H4 (cell line): ENCODE measurements at regions not wholly inside any gene's neighbourhood (a gene's known extent, or its start where the extent isn't known, plus 50 kb on each side); places are given as distances from the start of the nearest gene placed in this dataset.

Experiments
- DNase-seq: peaks from one replicate; pipeline ENCODE4 v3.0.0-alpha.2; 2015; ENCODE audit warnings: low spot score

DNA sequence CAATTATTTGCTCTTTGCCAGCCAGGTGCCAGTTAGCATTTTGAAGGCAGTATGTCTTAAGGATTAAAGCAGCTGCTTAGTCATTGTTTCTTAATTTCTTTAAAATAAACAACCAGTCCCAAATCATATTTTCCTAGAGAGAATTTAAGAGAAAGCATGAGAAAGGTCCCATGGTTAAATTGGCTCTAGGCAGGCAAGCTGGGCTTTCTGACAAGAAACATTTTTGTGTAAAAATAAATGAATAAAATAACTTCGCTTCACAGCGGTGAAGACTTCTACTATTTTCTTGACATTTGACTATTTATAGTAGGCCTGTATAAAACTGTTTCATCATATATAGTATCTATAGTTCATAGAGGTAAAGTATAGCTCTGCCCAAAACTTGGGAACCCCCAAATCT, 617.7 kb upstream of the C9orf72 start:
- peak; percentile 6 for DNase-seq

GRCh38 chr9:28197653-28198052, 624.4 kb upstream of the C9orf72 start:
- DNase-seq, result no peak

DNA sequence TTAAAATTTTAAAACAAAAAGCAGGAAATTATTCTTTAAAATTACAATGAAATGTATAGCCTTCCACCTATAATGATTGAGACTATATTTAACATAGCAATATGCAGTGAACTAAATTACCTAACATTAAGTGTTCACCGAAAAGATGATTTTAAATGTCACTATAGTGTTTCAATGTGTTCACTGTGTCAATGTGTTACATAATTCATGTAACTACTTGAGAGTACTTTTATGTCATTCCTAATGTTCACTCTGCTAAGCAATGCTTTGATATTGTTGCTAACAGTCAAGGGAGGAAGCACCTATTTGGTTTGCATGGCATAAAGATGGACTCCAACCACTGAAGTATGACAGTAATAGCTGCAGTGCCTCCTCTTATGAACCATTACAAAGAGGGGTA, 629.8 kb upstream of the C9orf72 start:
- no peak for DNase-seq

DNA sequence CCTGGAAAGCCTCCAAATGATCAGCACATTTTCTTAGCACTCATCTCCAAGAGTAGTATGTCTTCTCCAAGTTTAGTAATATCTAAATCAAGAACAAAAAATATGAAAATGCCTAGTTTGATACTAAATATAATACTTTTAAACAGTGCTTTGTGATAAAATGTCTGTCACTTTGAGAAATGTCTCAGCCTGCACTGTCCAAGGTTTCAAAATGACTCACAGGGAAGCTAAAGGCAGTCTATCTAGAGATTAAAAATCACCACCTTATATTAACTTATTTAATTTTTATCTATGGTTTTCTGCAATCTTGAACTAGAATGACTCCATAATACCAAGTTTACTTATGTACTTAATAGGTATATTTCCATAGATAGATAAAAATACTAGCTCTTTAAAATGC, 633.0 kb upstream of the C9orf72 start:
- DNase-seq, result no peak

GRCh38 chr9:28207657-28208056, 634.4 kb upstream of the C9orf72 start:
- no peak for DNase-seq

- no peak for DNase-seq
These were observed 635.8 kb upstream of the C9orf72 start for GRCh38 chr9:28209130-28209529.

- peak; percentile 85 for DNase-seq
These were observed 639.7 kb upstream of the C9orf72 start for GRCh38 chr9:28212979-28213378.

DNA sequence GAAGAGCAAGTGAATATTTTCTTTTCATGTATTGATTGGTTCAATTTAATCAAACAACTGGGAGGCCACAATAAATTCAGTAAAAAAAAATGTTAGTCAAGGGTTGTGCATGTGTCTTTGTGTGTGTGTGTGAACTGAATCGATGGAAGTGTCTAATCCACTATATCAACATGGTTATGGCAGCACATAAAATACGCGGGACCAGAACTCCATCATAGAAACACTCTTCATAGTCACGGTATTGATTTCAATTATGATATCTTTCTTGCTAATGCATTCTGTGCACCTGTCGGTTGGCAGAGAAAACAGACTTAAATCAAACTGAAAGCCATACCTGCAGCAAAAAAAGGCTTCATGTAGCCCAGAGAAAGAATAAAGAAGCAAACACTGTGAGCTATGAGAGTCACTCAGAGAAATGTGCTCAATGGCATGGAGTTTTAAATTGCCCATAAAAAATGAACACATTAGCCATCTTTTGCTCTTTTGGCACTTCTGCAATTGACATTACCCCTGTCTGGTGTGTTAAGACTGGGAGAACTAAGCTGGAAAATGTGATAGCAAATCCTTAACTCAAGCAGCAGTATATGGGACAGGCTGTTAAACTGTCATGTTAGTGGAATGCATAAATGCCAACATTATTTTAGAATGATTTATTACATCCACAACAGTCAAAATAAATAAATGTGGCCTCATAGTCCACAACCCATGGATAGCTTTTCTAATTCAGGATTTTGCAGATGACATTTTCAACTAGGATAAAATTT, 642.4 kb upstream of the C9orf72 start:
- DNase-seq, result no peak

DNA sequence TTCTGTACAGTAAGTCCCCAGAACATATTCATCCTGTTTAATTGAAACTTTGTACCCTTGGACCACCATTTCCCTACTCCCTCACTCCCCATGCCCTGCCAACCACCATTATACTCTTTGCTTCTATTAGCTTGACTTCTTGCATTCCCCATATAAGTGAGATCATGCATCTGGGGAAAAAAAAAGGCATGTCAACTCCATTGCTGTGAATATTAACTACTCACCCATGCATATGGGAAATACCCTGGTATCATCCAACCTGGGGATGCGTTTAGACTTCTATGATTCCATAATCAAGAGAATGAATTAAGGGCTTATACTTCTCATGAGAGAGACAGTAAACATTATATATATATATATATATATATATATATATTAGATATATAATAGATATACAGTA, 659.4 kb upstream of the C9orf72 start:
- DNase-seq, result no peak

DNA sequence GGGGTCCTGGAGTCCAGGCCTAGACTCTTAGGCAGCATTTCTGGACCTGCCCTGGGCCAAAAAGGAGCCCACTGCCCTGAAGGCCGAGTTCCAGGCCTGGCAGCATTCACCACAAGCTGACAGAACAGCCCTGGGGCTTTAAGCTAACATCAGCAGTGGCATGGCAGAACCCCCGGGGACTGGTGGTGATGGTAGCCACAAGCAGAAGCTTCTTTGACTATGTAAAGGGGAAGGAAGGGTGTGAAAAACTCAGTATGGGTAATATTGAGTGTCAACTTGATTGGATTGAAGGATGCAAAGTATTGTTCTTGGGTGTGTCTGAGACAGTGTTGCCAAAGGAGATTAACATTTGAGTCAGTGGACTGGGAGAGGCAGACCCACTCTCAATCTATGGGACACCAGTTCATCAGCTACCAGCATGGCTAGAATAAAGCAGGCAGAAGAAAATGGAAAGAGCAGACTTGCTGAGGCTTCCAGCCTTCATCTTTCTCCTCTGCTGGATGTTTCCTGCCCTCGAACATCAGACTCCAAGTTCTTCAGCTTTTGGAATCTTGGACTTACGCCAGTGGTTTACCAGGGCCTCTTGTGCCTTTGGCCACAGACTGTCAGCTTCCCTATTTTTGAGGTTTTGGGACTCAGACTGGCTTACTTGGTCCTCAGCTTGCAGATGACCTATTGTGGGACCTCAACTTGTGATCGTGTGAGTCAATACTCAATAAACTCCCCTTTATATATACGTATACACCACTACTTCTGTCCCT, 661.0 kb upstream of the C9orf72 start:
- peak; percentile 19 for DNase-seq

DNA sequence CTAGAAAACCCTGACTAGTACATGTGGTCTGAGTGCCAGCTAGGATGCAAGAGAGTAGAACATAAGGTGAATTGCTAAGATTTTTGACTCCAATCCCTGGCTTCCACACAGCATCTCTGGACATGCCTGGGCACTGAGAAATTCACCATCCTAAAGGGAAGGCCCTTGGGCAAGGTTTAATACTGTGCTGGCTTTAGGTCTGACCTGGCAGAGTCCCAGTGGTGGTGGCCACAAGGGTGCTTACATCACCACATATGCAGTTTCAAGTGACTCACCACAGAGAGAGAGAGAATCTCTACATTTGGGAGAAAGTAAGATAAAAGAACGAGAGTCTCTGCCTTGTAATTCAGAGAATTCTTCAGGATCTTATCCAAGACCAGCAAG, 661.6 kb upstream of the C9orf72 start:
- DNase-seq, result peak; percentile 79

DNA sequence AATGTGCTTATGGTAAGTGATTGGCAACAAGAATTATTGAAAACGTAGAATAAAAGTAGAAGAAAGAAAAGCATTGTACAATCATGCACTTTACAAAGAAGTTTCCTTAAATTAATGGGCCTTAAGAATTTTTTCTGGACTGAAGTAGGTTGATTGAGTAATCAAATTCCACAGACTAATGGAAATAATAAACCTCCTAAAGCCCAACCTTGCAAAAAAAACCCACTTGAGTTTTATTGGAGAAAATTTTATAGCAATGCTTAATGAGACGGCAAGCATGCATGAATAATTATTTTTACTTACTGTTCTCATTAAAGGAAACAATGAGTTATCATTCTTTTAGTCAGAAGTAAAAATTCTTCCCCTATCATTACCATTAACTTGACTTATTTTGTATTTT, 676.1 kb upstream of the C9orf72 start:
- DNase-seq, result no peak

GRCh38 chr9:28255174-28255573, 681.9 kb upstream of the C9orf72 start:
- no peak for DNase-seq

- DNase-seq, result no peak
These were observed 687.0 kb upstream of the C9orf72 start for GRCh38 chr9:28260330-28260729.

DNA sequence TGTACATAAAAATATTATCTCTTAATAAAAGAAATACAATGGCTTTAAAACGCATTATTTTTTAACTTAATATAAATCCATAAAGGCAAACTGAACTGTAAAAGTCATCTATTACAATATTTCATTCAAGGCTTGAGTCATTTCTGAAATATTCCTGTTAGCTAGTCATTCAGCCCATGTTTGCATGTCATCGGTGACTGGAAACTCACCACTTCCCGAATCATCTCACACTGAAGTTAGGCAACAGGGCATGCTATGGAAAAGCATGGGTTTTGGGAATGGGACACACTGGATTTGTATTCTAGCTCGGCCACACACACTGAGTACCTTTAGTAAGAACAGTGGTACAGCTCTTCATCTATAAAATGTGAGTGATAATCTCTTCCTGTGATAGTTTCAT, 691.1 kb upstream of the C9orf72 start:
- DNase-seq, result peak; percentile 3

GRCh38 chr9:28267351-28267750, 694.1 kb upstream of the C9orf72 start:
- no peak for DNase-seq

GRCh38 chr9:28270156-28270555, 696.9 kb upstream of the C9orf72 start:
- no peak for DNase-seq

DNA sequence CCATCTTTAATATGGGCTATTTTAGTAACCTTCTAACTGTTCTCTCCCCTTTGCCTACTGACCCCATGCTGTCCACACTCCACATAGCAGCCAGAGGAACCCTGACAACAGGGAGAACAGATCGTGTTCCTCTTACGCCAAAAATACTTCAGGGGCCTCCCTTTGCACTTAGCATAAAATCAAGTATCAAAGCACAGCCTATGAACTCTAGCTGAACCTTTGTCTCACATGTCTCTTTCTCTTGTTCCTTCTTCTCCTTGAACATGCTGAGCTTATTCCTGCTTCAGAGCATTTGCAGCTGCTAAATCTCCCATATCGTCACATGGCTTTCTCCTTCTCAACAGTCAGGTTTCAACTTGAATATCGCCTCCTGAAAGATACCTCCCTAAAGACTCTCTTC, 698.8 kb upstream of the C9orf72 start:
- no peak for DNase-seq

GRCh38 chr9:28287455-28287854, 714.2 kb upstream of the C9orf72 start:
- no peak for DNase-seq

- DNase-seq, result no peak
These were observed 716.5 kb upstream of the C9orf72 start for GRCh38 chr9:28289746-28290145.

- peak; percentile 4 for DNase-seq
These were observed 720.2 kb upstream of the C9orf72 start for GRCh38 chr9:28293369-28294090.

DNA sequence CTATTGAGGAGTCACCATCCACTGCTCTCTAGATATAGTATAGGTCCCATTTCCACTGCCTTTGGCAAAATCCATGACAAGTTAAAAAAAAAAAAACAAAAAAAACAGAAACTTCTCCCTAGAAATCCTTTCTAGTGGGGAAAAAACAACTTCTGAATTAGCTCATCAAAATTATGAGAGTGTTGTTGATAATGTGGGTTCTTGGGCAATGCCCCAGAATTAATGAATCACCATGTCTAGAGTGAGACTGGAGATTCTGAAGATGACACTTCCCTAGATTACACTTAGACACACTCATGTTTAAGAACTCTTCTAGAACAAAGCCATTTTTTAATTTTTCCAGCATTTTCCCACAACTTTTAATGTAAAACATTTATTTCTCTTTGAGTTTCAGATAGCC, 728.0 kb upstream of the C9orf72 start:
- no peak for DNase-seq

DNA sequence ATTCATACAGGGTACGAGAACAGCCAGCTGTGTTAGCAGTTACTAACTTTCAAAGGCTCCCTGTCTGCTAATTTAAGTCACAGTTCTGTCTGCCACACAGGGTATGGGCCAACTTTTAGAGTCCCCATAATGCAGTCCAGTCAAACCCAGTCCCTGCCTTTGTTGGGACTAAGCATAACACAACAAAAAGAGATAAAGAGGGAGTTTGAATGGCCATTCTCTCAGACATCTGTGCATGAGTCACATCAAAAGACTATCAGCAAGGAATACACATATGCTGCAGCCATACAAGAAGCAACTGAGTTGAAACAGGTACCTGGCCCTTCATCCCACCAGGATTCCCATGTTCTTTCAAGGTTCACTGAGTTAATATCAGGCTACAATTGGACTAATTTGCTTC, 744.5 kb upstream of the C9orf72 start:
- no peak for DNase-seq
